ENCODE measurements at regions not wholly inside any gene's neighbourhood (a gene's known extent, or its start where the extent isn't known, plus 50 kb on each side); places are given as distances from the start of the nearest gene placed in this dataset.

GRCh38 chr17:71023249-71024030 is 854.1 kb downstream of the KCNJ2 start:
- TF ChIP-seq POLR2A (IDR thresholded peaks at IDR 0.05) (no peak), POLR2AphosphoS5 (IDR thresholded peaks at IDR 0.05; ENCODE audit: insufficient read depth in 1 of 2, low read depth in 1 of 2) (no peak)
- TF ChIP-seq, protein P1, sequence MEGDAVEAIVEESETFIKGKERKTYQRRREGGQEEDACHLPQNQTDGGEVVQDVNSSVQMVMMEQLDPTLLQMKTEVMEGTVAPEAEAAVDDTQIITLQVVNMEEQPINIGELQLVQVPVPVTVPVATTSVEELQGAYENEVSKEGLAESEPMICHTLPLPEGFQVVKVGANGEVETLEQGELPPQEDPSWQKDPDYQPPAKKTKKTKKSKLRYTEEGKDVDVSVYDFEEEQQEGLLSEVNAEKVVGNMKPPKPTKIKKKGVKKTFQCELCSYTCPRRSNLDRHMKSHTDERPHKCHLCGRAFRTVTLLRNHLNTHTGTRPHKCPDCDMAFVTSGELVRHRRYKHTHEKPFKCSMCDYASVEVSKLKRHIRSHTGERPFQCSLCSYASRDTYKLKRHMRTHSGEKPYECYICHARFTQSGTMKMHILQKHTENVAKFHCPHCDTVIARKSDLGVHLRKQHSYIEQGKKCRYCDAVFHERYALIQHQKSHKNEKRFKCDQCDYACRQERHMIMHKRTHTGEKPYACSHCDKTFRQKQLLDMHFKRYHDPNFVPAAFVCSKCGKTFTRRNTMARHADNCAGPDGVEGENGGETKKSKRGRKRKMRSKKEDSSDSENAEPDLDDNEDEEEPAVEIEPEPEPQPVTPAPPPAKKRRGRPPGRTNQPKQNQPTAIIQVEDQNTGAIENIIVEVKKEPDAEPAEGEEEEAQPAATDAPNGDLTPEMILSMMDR (IDR thresholded peaks at IDR 0.05) = no peak

All from vagina (tissue), 2 donors.